ENCODE measurements at regions not wholly inside any gene's neighbourhood (a gene's known extent, or its start where the extent isn't known, plus 50 kb on each side); places are given as distances from the start of the nearest gene placed in this dataset.
"Not testable (repeated sequence)": the region's sequence is repeated elsewhere in the genome, so short reads cannot be mapped to it uniquely, and the experiment has no call there.

GRCh38 chr2:111463956-111464355, 343.2 kb downstream of the BCL2L11 start:
- peak in 1 of 2 donors; percentile 22 for DNase-seq (ENCODE audit: extremely low read depth in 1 of 2, low read depth in 1 of 2)

GRCh38 chr2:111464367-111464766, 343.7 kb downstream of the BCL2L11 start:
- not testable (repeated sequence) for DNase-seq (ENCODE audit: extremely low read depth in 1 of 2, low read depth in 1 of 2)

DNA sequence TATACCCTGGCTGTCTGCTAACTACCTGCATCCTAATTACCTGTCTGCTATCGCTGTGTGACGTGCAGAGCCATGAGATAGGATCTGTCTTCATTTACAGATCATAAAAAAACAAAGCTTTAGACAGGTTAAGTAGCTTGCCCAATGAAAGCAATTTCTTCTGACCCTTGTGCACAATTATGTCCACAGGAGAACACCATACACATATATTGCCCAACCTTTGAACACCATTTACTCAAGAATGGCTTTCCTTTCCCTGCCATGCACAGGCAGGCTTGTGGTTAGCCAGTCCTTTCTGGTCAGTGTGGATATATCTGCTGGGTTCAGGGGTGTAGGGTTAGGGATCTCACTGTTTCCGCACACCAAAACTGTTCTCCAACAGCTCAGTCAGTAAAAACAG, 344.8 kb downstream of the BCL2L11 start:
- DNase-seq (ENCODE audit: extremely low read depth in 1 of 2, low read depth in 1 of 2), result not testable (repeated sequence)

DNA sequence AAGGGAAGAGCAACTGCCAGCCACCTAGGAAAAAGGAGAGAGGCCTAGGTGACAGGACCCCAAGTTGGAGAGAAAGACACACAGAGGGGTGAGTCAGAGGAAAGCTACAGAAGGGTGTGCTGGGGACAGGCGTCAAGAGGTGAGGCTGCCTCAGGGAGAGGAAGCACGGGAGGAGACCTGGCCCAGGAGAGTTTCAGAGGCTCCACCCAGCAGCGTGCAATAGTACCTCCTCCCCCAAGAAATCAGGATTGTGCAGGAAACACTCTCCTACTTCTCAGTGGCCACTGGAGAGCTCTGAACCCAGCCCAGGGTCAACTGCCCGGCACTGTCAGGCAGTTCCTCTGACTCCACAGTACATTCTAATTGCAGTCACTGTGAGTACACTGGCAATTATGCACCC, 346.0 kb downstream of the BCL2L11 start:
- DNase-seq (ENCODE audit: extremely low read depth in 1 of 2, low read depth in 1 of 2), result not testable (repeated sequence)

- DNase-seq (ENCODE audit: extremely low read depth in 1 of 2, low read depth in 1 of 2), result not testable (repeated sequence)
These were observed 350.2 kb downstream of the BCL2L11 start for GRCh38 chr2:111470924-111471323.

- DNase-seq (ENCODE audit: extremely low read depth in 1 of 2, low read depth in 1 of 2), result not testable (repeated sequence)
These were observed 351.2 kb downstream of the BCL2L11 start for GRCh38 chr2:111471791-111472530.

DNA sequence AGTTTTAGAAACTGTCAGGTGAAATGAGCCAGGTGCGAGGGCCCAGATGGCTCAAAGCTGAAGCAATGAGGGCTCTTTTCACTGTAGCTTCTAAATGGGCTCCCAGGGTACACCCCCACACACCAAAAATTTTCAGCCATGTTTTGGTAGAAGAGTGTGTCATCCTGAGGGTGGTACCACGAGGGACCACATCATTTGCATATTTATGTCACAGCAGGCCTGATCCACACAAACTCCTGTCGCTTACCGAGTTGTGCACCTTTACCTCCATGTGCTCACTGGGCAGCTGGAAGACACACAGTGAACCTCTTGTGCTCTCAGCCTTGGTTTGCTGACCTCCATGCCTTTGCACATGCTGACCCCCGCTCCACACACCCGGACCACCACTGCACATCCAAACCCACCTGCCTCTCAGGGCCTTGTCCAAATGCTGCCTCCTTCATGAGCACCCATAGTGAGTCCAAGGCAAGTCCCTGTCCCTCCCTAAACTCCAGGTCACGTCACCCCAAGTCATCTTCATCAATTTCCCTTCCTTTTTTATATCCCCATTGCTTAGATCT, 352.2 kb downstream of the BCL2L11 start:
- DNase-seq (ENCODE audit: extremely low read depth in 1 of 2, low read depth in 1 of 2), result not testable (repeated sequence)

- not testable (repeated sequence) for DNase-seq (ENCODE audit: extremely low read depth in 1 of 2, low read depth in 1 of 2)
These were observed 352.8 kb downstream of the BCL2L11 start for GRCh38 chr2:111473522-111473921.

GRCh38 chr2:111474198-111474705, 353.5 kb downstream of the BCL2L11 start:
- DNase-seq (ENCODE audit: extremely low read depth in 1 of 2, low read depth in 1 of 2), result not testable (repeated sequence)

DNA sequence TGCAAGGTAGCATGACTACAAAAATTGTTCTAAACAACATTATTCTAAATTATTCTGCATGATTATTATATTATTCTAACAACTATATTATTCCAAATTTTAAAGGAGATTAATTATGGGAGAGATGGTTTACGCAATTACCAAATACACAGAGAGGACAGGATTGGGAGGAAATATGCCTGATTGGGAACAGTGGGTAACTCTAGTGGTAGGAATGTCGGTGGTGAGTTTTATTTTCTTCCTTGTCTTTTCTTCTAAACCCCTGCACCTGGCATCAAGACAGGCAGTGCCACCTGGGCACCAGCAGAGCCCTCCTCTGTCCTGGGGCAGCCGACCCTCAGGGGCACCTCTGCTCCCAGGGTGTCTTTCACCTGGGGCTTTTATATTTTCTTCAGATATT, 357.6 kb downstream of the BCL2L11 start:
- not testable (repeated sequence) for DNase-seq (ENCODE audit: extremely low read depth in 1 of 2, low read depth in 1 of 2)

DNA sequence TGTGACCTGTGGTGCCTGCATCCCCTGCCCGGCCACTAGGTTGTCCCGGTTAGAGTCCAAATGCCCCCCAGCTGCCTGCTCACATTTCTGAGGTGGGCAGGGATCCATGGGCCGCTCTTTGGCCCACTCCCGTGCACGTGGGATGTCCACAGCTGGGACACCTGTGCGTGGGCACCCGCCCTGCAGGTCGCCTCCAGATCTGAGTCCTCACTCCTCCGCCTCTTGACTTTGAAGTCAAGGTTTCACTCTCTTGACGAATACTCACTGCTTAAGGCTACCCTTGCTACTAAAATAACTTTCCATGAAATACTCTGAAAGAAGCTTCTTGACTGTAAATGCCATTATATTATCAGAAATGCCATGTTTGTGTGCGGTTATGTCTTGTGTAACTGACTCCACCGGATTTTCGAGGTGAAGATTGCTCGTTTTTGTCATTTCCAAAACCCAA, 358.2 kb downstream of the BCL2L11 start:
- not testable (repeated sequence) for DNase-seq (ENCODE audit: extremely low read depth in 1 of 2, low read depth in 1 of 2)

DNA sequence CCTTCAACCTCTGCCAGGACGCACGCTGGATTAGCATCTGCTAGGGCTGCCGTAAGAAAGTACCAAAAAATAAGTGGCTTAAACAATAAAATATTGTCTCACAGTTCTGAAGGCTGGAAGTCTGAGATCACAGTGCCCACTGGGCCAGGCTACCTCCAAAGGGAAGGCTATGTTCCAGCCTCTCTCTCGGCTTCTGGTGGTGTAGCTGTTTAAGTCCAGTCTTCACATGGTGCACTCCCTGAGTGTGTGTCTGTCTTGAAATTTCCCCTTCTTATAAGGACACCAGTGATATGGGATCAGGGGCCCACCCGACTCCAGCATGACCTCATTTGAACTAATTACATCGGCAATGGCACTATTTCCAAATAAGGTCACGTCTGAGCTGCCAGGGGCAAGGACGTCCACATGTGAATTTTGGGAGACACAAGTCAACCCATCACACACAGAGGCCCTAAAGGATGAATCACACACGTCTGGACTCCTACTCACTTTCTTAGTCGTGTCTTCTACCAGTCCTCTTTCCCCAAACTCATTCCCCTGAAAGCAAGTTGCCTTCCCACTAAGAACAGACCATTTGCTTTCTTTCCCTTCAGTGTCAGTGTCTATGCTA, 359.4 kb downstream of the BCL2L11 start:
- DNase-seq (ENCODE audit: extremely low read depth in 1 of 2, low read depth in 1 of 2), result peak in 1 of 2 donors; percentile 47

DNA sequence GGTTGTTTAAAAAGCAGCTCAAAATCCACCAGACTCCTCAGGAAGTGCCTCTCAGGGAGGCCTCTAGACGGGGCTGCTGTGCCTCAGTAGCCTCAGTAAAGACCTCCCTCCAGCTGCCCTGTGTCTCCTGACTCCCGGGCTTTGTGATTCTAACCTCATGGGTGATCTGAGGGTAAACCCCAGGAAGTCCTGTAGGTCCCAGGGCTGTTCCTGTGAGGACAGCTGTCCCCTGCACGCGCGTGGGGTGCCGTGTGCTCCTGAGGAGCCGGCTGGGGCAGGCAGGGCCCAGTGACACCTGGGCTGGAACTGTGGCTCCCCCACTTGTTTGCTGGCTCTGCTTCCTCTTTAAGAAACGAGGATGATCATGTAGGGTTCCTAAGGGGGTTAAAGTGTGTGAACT, 359.9 kb downstream of the BCL2L11 start:
- DNase-seq (ENCODE audit: extremely low read depth in 1 of 2, low read depth in 1 of 2), result not testable (repeated sequence)

DNA sequence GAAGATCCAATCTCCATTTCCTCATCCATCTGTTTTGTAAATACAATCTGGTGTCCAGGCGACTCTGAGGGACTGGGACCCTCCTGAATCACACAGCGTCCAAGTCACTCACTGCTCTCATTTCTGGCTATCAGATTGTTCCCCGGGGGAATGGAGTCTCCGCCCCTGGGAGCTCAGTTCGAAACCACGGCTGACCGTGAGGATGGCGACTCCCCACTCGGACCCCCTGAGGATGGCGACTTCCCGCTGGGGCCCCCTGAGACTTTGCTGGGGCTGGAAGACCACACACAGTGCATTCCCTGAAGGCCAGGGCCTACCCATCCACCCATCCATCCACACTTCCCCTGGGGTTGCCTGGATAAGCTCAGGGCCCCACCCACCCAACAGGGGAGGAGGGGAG, 360.5 kb downstream of the BCL2L11 start:
- DNase-seq (ENCODE audit: extremely low read depth in 1 of 2, low read depth in 1 of 2), result not testable (repeated sequence)

- DNase-seq (ENCODE audit: extremely low read depth in 1 of 2, low read depth in 1 of 2), result not testable (repeated sequence)
These were observed 362.4 kb downstream of the BCL2L11 start for GRCh38 chr2:111482987-111483679.

GRCh38 chr2:111484097-111484496, 363.4 kb downstream of the BCL2L11 start:
- DNase-seq (ENCODE audit: extremely low read depth in 1 of 2, low read depth in 1 of 2), result not testable (repeated sequence)

DNA sequence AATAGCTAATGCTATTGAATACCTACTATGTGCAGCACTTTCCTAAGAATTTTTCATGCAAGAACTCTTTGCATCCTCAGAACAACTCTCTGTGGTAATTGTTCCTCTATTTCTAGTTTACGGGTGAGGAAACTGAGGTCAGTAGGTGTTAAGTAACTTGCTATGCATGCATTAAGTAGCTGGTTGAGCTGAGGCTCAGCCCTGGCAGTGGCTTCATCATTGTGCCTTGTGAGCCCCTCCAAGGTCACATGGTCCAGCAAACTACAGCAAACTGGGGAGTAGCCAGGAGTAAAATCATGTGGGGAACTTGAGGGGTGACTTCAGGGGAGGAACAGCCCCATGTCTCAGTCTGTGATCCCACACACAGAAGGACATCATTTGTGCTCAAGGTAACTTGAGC, 365.2 kb downstream of the BCL2L11 start:
- not testable (repeated sequence) for DNase-seq (ENCODE audit: extremely low read depth in 1 of 2, low read depth in 1 of 2)

- not testable (repeated sequence) for DNase-seq (ENCODE audit: extremely low read depth in 1 of 2, low read depth in 1 of 2)
These were observed 367.7 kb downstream of the BCL2L11 start for GRCh38 chr2:111488451-111488850.

- not testable (repeated sequence) for DNase-seq (ENCODE audit: extremely low read depth in 1 of 2, low read depth in 1 of 2)
These were observed 368.7 kb downstream of the BCL2L11 start for GRCh38 chr2:111489460-111489859.

- DNase-seq (ENCODE audit: extremely low read depth in 1 of 2, low read depth in 1 of 2), result not testable (repeated sequence)
These were observed 370.5 kb downstream of the BCL2L11 start for GRCh38 chr2:111491181-111491580.

DNA sequence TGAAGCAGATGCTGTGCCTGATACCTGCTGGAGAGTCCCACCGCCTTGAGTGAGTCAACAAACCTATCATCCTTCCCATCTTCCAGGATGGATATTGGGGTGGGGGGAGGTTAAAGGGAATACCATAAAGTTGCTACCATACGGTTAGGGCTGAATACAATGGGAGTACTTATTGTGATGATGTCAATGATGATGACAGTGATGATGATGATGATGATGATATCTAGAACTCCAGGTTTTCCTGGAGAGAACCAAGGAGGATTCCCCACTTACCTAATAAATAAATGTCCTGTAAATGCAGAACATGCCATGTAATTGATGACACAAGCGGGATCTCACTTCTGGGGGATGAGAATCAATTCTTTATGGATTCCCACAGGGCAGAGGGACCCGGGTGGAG, 370.9 kb downstream of the BCL2L11 start:
- not testable (repeated sequence) for DNase-seq (ENCODE audit: extremely low read depth in 1 of 2, low read depth in 1 of 2)

Measured in stimulated activated CD8-positive, alpha-beta memory T cell treated with anti-CD3 and anti-CD28 coated beads, Interleukin-7, amount 100 ng/mL, for 48 hours (primary cell).